Renal cortical epithelial cell (primary cell): ENCODE measurements at regions not wholly inside any gene's neighbourhood (a gene's known extent, or its start where the extent isn't known, plus 50 kb on each side); places are given as distances from the start of the nearest gene placed in this dataset.

Experiments
- DNase-seq: peaks from one replicate; pipeline ENCODE4 v3.0.0-alpha.2; 2011; ENCODE audit warnings: low read depth

- DNase-seq, result no peak
These were observed 260.8 kb upstream of the NCAM2 start for GRCh38 chr21:20737227-20737913.

- DNase-seq, result no peak
These were observed 258.8 kb upstream of the NCAM2 start for GRCh38 chr21:20739421-20739820.

GRCh38 chr21:20741445-20741844 lies 256.8 kb upstream of the NCAM2 start:
- DNase-seq, result no peak

- no peak for DNase-seq
These were observed 238.0 kb upstream of the NCAM2 start for GRCh38 chr21:20760221-20760620.

- DNase-seq, result no peak
These were observed 223.5 kb upstream of the NCAM2 start for GRCh38 chr21:20774737-20775136.

GRCh38 chr21:20779321-20779720 lies 218.9 kb upstream of the NCAM2 start:
- DNase-seq, result no peak

- no peak for DNase-seq
These were observed 214.6 kb upstream of the NCAM2 start for GRCh38 chr21:20783611-20784010.

- no peak for DNase-seq
These were observed 208.3 kb upstream of the NCAM2 start for GRCh38 chr21:20789729-20790500.

- no peak for DNase-seq
These were observed 198.1 kb upstream of the NCAM2 start for GRCh38 chr21:20800106-20800505.

- no peak for DNase-seq
These were observed 196.0 kb upstream of the NCAM2 start for GRCh38 chr21:20802201-20802600.

- no peak for DNase-seq
These were observed 195.5 kb upstream of the NCAM2 start for GRCh38 chr21:20802631-20803260.

GRCh38 chr21:20811702-20812101 lies 186.5 kb upstream of the NCAM2 start:
- no peak for DNase-seq

GRCh38 chr21:20814090-20814489 lies 184.1 kb upstream of the NCAM2 start:
- DNase-seq, result no peak

- DNase-seq, result no peak
These were observed 175.5 kb upstream of the NCAM2 start for GRCh38 chr21:20822666-20823065.

- no peak for DNase-seq
These were observed 145.3 kb upstream of the NCAM2 start for GRCh38 chr21:20852866-20853265.

- DNase-seq, result no peak
These were observed 141.3 kb upstream of the NCAM2 start for GRCh38 chr21:20856926-20857325.

- DNase-seq, result no peak
These were observed 124.0 kb upstream of the NCAM2 start for GRCh38 chr21:20874202-20874601.

GRCh38 chr21:20875742-20876141 lies 122.5 kb upstream of the NCAM2 start:
- no peak for DNase-seq

GRCh38 chr21:20877976-20878375 lies 120.2 kb upstream of the NCAM2 start:
- DNase-seq, result no peak

GRCh38 chr21:20882462-20883407 lies 115.5 kb upstream of the NCAM2 start:
- DNase-seq, result no peak

- no peak for DNase-seq
These were observed 114.8 kb upstream of the NCAM2 start for GRCh38 chr21:20883408-20883800.

- DNase-seq, result no peak
These were observed 95.7 kb upstream of the NCAM2 start for GRCh38 chr21:20902511-20902910.
